ENCODE measurements at regions not wholly inside any gene's neighbourhood (a gene's known extent, or its start where the extent isn't known, plus 50 kb on each side); places are given as distances from the start of the nearest gene placed in this dataset.

- no peak for DNase-seq (ENCODE audit: extremely low read depth, low read depth)
These were observed 74.8 kb upstream of the BCOR start for GRCh38 chrX:40172401-40173142.

GRCh38 chrX:40171513-40172400 is 74.0 kb upstream of the BCOR start:
- DNase-seq (ENCODE audit: extremely low read depth, low read depth) = no peak

GRCh38 chrX:40170830-40171512 is 73.2 kb upstream of the BCOR start:
- DNase-seq (ENCODE audit: extremely low read depth, low read depth) = no peak

- no peak for DNase-seq (ENCODE audit: extremely low read depth, low read depth)
These were observed 71.7 kb upstream of the BCOR start for GRCh38 chrX:40169193-40170101.

GRCh38 chrX:40168480-40169011 is 70.8 kb upstream of the BCOR start:
- no peak for DNase-seq (ENCODE audit: extremely low read depth, low read depth)

- no peak for DNase-seq (ENCODE audit: extremely low read depth, low read depth)
These were observed 70.2 kb upstream of the BCOR start for GRCh38 chrX:40167850-40168479.

- DNase-seq (ENCODE audit: extremely low read depth, low read depth) = no peak
These were observed 69.6 kb upstream of the BCOR start for GRCh38 chrX:40167233-40167849.

GRCh38 chrX:40166582-40166981 is 68.8 kb upstream of the BCOR start:
- DNase-seq (ENCODE audit: extremely low read depth, low read depth) = no peak

GRCh38 chrX:40165861-40166260 is 68.1 kb upstream of the BCOR start:
- no peak for DNase-seq (ENCODE audit: extremely low read depth, low read depth)

- no peak for DNase-seq (ENCODE audit: extremely low read depth, low read depth)
These were observed 67.4 kb upstream of the BCOR start for GRCh38 chrX:40165206-40165605.

GRCh38 chrX:40164751-40165150 is 67.0 kb upstream of the BCOR start:
- no peak for DNase-seq (ENCODE audit: extremely low read depth, low read depth)

GRCh38 chrX:40158036-40158706 is 60.4 kb upstream of the BCOR start:
- DNase-seq (ENCODE audit: extremely low read depth, low read depth) = no peak

GRCh38 chrX:40157228-40158035 is 59.7 kb upstream of the BCOR start:
- DNase-seq (ENCODE audit: extremely low read depth, low read depth) = no peak

GRCh38 chrX:40156470-40157227 is 58.9 kb upstream of the BCOR start:
- DNase-seq (ENCODE audit: extremely low read depth, low read depth) = no peak

GRCh38 chrX:40155589-40156469 is 58.1 kb upstream of the BCOR start:
- no peak for DNase-seq (ENCODE audit: extremely low read depth, low read depth)
